SK-N-SH (cell line): ENCODE measurements at regions not wholly inside any gene's neighbourhood (a gene's known extent, or its start where the extent isn't known, plus 50 kb on each side); places are given as distances from the start of the nearest gene placed in this dataset.

Experiments used
- CTCF ChIP-seq: fragments of 200-600 bp; sonication (generic); IDR thresholded peaks from 2 replicates; pipeline ENCODE4 v1.6.1; 2017; ENCODE audit warnings: antibody characterized with exemption, mild to moderate bottlenecking, moderate library complexity
- ELF1 ChIP-seq: IDR thresholded peaks from 2 replicates; pipeline ENCODE4 v1.4.0; 2012
- EP300 ChIP-seq, 2 experiments: IDR thresholded peaks; 2 replicates each; pipeline versions ENCODE4 v1.4.0 to v1.6.1; 2012; ENCODE audit warnings: borderline replicate concordance in 1 of 2, low read depth in 1 of 2, low read length in 1 of 2
- EZH2phosphoT487 ChIP-seq: fragments of 200-600 bp; sonication (generic); IDR thresholded peaks from 2 replicates; pipeline ENCODE4 v1.6.1; 2017; ENCODE audit warnings: low read depth, mixed run types, mild to moderate bottlenecking, antibody characterized with exemption, moderate library complexity, borderline replicate concordance
- MEF2A ChIP-seq: IDR thresholded peaks from 2 replicates; pipeline ENCODE4 v1.4.0; 2012; ENCODE audit warnings: low read depth, borderline replicate concordance
- RCOR1 ChIP-seq: fragments of 150-350 bp; IDR thresholded peaks from 2 replicates; pipeline ENCODE4 v1.6.1; 2017; ENCODE audit warnings: antibody characterized with exemption, low read length
- SMC3 ChIP-seq: IDR thresholded peaks from 2 replicates; pipeline ENCODE4 v1.6.1; 2012; ENCODE audit warnings: low read depth, low read length, improper control_type of control experiment
- TCF12 ChIP-seq: IDR thresholded peaks from 2 replicates; pipeline ENCODE4 v1.4.0; 2012

- TF ChIP-seq CTCF (no peak), EP300 (IDR thresholded peaks at IDR 0.05; ENCODE audit: borderline replicate concordance in 1 of 2, low read depth in 1 of 2, low read length in 1 of 2) (no peak), TCF12 (no peak), ELF1 (no peak), SMC3 (no peak), RCOR1 (no peak), MEF2A (no peak), EZH2phosphoT487 (no peak)
Measured at GRCh38 chrX:112901869-112902725, 61.5 kb upstream of the AMOT start.
